GM21528 (cell line): ENCODE measurements at regions not wholly inside any gene's neighbourhood (a gene's known extent, or its start where the extent isn't known, plus 50 kb on each side); places are given as distances from the start of the nearest gene placed in this dataset.
"Not testable (repeated sequence)": the region's sequence is repeated elsewhere in the genome, so short reads cannot be mapped to it uniquely, and the experiment has no call there.

Experiments
- ATAC-seq: cut with Tn5 transposase; IDR thresholded peaks from one replicate; pipeline ENCODE4 v1.9.1; 2021; ENCODE audit warnings: mild to moderate bottlenecking, moderate library complexity; ENCODE audit not compliant: unreplicated experiment, low FRiP score

- ATAC-seq, result no peak
Measured at GRCh38 chr10:9878383-9878782, 1139.3 kb upstream of the CELF2 start.

- ATAC-seq, result no peak
Measured at GRCh38 chr10:9885761-9886160, 1131.9 kb upstream of the CELF2 start.

DNA sequence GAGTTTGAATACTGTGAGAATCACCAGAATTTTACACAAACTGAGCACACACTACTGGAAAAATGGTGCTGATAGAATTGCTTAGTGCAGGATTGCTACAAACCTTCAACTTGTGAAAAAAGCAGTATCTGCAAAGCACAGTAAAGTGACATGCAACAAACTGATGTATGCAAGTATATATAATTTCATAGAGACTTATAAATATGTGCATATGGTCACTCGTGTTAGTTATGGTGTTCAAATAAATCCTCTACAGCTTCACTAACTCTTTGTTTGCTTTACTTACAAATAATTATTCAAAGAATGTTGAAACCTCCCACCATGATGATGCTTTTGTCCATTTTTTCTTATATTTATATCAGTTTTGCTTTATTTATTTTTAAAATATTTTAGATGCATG is 1130.9 kb upstream of the CELF2 start:
- ATAC-seq, result no peak

GRCh38 chr10:9895453-9895852 is 1122.2 kb upstream of the CELF2 start:
- no peak for ATAC-seq

- ATAC-seq, result no peak
Measured at GRCh38 chr10:9895981-9896380, 1121.7 kb upstream of the CELF2 start.

- no peak for ATAC-seq
Measured at GRCh38 chr10:9898633-9899395, 1118.9 kb upstream of the CELF2 start.

GRCh38 chr10:9900751-9901150 is 1116.9 kb upstream of the CELF2 start:
- ATAC-seq, result no peak

DNA sequence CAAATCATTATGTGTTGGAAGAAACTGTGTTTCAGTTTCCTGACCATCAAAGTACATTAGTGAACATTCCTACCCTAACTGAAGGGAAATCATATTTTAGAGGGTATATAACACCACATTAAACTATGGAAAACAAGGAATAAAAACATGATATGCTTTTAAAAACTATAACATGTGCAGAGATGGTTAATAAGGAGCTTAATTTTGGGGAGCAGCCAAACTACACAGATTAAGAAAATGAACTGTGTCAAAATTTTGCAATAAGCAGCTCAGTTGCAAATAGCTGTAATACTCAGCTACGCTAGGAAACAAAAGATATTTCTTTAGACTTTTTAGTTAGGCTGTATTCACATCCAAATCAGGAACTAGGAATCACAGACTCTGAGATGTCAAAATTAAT is 1115.7 kb upstream of the CELF2 start:
- ATAC-seq, result no peak

DNA sequence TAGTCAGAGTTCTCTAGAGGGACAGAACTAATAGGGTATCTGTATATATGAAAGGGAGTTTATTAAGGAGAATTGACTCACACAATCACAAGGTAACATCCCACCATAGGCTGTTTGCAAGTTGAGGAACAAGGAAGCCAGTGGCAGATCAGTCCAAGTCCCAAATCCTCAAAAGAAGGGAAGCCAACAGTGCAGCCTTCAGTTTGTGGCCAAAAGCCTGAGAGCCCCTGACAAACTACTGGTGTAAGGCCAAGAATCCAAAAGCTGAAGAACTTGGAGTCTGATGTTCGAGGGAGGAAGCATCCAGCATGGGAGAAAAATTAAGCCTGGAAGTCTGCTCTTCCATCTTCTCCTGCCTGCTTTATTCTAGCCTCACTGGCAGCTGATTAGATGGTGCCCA is 1107.2 kb upstream of the CELF2 start:
- ATAC-seq, result no peak

GRCh38 chr10:9911488-9911887 is 1106.2 kb upstream of the CELF2 start:
- ATAC-seq, result no peak

GRCh38 chr10:9913876-9914514 is 1103.7 kb upstream of the CELF2 start:
- ATAC-seq, result no peak

- no peak for ATAC-seq
Measured at GRCh38 chr10:9921544-9921943, 1096.1 kb upstream of the CELF2 start.

DNA sequence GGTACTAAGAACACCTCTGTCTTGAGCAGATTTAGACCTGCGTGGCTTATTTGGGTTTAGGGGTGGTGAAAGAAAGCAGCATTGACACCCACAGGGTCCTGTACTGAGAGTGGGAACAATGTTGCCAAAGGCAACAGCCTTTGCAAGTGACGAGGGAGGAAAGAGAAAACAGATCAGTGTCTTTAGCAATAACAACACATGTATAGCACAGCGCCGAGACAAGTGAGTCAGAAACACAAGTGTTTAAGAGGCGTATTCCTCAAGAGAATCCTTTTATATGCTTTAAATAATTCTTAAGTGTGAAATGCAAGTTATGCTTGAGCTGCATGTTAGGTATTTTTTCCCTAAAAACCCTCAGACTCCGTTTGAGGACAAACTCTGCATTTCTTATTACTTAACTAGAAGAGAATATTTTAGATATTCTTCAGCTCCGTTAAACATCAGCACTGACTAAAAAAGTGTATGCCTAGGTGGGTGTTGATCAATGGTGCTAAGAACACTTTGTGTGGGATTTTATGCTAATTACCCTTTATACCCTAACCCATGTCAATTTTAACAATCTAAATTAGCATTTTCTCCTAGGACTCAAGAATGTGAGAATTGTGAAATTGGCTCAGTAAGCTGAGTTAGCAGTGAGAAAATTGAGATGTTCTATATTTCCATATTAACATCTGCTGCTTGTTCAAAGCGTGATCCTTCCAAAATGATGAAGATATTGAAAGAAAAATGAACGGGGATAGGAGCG is 1095.4 kb upstream of the CELF2 start:
- no peak for ATAC-seq

DNA sequence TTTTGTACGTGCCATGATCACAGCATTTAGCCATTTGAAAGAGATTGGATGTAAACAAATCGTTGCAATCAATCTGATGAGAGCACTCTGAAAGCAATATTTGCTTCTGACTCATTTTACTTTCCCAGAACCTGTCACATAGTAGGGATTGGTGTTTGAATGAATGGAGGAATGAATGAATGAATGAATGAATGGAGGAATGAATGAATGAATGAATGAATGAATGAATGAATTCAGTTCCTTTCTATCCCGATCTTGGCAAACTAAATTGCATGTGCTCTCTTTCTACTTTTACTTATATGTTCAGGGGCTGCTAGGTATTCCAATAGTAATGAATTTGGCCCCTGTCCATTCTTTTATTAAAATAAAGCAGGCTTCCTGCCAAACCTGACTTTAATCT is 1091.7 kb upstream of the CELF2 start:
- no peak for ATAC-seq

DNA sequence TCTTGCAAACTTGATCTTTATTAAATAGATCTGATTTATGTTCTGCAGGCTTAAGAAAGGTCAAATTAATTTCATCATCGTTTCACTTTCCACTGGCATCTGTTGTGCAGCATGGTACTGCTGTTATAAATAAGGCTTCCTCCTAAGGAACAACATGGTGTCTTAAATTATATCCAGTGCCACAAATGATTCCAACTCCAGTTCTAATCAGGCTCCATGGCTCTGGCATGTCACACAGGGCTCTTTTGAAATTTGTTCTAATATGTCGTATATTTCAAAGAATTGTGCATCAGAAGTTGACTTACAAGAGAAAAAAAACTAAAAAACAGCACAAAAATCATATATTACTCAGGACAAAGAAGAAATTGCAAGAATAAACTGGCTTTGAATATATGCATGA is 1090.8 kb upstream of the CELF2 start:
- ATAC-seq, result no peak

DNA sequence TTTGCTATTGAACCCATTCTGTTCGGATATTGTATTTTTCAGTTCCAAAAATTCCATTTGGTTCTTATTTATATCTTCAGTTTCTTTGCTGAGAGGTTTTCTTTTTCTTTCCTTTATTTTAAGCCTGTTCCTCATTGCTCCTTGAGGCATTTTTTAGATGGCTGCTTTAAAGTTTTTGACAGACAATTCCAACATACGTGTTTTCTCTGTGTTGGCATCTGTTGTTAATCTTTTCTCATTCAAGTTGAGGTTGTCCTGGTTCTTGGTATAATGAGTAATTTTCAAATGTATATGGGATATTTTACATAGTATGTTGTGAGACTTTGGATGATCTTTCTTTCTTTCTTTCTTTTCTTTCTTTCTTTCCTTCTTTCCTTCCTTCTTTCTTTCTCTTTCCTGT is 1078.0 kb upstream of the CELF2 start:
- ATAC-seq, result no peak

DNA sequence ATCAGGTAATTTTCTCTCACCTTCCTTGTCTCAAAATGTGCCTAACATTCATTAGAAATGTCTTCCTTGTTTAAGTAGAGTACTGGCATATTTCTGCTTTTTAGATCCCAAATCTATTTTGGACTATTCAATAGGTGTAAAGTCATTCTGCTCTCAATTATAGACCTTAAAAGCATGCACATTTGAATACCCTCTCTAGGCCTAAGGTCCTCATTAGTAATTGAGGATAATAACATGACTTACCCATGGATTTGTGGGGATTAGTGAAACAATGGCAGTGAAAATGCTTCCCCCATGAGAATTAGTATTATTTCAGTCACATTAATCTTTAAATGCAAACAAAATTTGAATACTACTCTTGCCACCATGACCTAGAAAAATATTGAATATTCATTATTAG is 1073.0 kb upstream of the CELF2 start:
- ATAC-seq, result no peak

GRCh38 chr10:9950070-9950469 is 1067.6 kb upstream of the CELF2 start:
- ATAC-seq, result no peak

DNA sequence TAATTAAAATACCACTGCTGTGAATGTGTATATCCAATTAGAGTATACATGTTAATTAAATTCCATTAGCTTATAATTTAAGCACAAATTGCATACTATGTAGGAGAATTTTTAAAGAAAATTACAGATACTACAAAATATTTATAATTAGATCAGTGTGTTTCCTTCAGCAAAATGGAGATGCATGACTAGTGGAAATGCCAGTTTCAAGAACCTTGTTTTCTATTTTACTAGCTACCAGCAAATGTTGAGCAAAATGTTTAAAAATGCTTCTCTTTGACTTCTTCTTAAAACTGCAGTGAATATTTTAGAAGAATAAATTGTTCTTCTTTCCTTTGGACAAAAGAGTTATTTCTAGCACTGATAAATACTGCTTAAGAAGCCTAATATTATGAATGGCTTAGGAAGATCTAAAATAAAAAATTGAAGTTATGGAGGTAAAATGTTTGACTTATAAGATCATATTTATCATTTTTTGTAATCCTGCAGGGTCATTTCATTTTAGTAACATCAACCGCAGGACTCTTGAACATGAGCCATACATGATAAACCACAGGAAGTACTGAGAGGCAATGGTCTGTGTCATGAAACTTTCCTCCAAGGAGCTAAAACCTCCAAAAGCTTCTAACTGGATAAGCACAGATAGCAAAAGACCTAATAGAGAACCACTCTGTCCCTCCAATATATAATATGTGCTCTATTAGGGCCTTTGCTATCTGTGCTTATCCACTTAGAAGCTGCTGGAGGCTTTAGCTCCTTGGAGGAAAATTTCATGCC is 1066.0 kb upstream of the CELF2 start:
- ATAC-seq, result no peak

DNA sequence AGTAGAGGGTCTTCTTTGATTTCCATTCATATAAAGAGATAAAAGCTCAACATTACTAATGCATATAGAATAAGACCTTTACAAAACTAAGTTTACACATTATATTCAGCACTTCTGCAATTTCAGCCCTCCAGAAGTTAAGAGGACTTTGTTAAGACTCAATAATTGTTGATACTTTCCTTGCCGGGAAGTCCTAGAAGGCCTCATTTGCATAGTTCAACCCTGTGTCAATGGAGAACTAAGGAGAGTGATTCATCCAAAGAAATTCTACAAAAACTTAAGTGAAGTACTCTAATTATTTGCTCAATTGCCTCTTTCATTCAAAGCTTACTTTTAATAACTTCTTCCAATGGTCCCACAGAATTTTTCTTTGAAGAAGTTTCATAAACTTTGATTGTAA is 1060.3 kb upstream of the CELF2 start:
- ATAC-seq, result no peak

DNA sequence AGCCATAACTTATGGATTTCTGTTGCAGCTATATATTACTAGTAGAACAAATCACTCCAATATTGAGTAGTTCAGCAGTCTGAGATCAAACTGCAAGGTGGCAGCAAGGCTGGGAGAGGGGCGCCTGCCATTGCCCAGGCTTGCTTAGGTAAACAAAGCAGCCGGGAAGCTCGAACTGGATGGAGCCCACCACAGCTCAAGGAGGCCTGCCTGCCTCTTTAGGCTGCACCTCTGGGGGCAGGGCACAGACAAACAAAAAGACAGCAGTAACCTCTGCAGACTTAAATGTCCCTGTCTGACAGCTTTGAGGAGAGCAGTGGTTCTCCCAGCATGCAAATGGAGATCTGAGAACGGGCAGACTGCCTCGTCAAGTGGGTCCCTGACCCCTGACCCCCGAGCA is 1059.8 kb upstream of the CELF2 start:
- not testable (repeated sequence) for ATAC-seq
